ENCODE measurements at regions not wholly inside any gene's neighbourhood (a gene's known extent, or its start where the extent isn't known, plus 50 kb on each side); places are given as distances from the start of the nearest gene placed in this dataset.
"Not testable (repeated sequence)": the region's sequence is repeated elsewhere in the genome, so short reads cannot be mapped to it uniquely, and the experiment has no call there.

GRCh38 chr5:9771079-9771478 lies 140.9 kb upstream of the TAS2R1 start:
- H2AFZ ChIP-seq (ENCODE audit: low read depth, low read length): no peak overlapping the region

DNA sequence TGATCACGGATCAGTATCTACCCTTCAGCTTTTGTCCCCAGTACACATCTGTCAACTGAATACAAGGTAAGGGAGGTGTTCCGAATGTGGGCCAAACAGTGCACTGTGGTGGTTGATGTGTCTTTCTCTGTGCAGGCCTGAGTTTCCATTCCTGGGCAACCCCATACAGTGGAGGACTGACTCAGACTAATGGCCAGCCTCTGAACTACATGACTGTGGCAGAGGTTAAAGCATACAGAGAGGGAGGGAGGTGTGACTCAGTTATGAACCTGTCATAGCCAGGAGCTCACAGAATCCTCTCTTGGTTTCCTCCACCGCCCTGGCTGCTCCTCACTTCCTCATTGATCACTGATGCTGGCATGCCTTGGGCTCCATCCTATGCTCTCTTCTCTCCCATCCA lies 136.4 kb upstream of the TAS2R1 start:
- no peaks in the 10 kb centered on the region for H3K36me3 ChIP-seq (ENCODE audit: insufficient read depth, low read length)
- no peaks in the 10 kb centered on the region for H3K4me1 ChIP-seq (ENCODE audit: insufficient read depth, low read length)
- no peak overlapping the region for H3K4me3 ChIP-seq (ENCODE audit: low read length)
- H3K27me3 ChIP-seq (ENCODE audit: insufficient read depth, low read length): no peaks in the 10 kb centered on the region
- H3K9me3 ChIP-seq (ENCODE audit: low read length): no peaks in the 10 kb centered on the region
- no peak overlapping the region for H2AFZ ChIP-seq (ENCODE audit: low read depth, low read length)

More at GRCh38 chr5:9771079-9771478, 140.9 kb upstream of the TAS2R1 start:
- Histone ChIP-seq H3K4me1 (ENCODE audit: insufficient read depth, low read length) (no peaks in the 10 kb centered on the region), H3K36me3 (ENCODE audit: insufficient read depth, low read length) (no peaks in the 10 kb centered on the region), H3K4me3 (ENCODE audit: low read length) (no peak overlapping the region), H3K27me3 (ENCODE audit: insufficient read depth, low read length) (no peaks in the 10 kb centered on the region), H3K9me3 (ENCODE audit: low read length) (no peaks in the 10 kb centered on the region)

DNA sequence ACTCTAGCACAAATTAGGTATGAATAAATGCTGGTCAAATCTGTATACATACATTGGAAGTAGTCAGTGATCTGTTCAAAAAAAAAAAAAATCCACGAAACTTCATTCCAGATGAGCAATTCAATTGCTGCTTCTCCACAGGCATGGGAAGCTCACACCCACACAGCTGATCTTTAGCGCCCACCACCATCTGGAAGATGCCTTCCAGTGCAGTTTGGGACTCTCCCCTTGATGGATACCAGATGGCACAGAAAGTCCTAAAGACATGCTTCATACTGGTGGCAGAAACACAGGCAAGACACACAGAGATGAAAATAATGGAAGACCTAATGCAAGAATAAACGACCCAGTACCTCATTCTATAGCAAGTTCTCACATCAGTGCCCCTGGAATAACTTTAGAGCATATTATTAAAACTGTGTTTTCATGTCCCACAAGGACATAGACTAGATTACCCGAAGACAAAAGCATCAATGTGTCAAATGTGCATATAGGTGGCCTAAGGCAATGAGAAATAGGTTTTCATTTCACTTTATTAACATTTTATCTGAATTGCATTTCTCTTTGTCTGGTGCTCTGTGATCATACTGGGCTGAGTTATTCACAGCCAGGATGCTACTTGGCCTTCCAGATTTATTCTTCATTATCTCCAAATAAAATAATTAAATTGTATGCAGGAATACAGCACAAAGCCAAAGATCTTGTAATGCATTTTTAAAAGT lies 135.4 kb upstream of the TAS2R1 start:
- no peak overlapping the region for H3K4me3 ChIP-seq (ENCODE audit: low read length)
- no peaks in the 10 kb centered on the region for H3K27me3 ChIP-seq (ENCODE audit: insufficient read depth, low read length)
- no peaks in the 10 kb centered on the region for H3K9me3 ChIP-seq (ENCODE audit: low read length)
- H3K4me1 ChIP-seq (ENCODE audit: insufficient read depth, low read length): no peaks in the 10 kb centered on the region
- no peaks in the 10 kb centered on the region for H3K36me3 ChIP-seq (ENCODE audit: insufficient read depth, low read length)
- no peak overlapping the region for H2AFZ ChIP-seq (ENCODE audit: low read depth, low read length)

DNA sequence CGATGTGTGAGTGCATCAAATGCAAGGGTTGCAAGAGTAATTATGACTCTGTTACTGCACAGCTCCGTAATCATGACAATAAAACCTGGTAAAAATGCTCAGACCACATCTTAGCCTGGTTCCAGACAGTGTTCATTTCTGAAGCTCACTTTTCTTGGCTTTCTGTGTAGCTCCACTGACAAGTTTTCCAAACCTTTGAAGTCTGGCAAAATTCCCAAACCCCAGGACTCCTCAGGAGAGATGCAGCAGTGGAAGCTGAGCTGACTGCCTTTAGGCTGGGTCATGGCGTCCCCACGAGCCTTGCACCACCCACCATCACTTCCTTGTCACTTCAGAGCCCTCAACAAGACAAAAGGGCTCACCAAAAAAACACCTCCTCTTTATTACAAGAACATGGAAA lies 131.6 kb upstream of the TAS2R1 start:
- Histone ChIP-seq H3K4me3 (ENCODE audit: low read length) (no peak overlapping the region), H3K9me3 (ENCODE audit: low read length) (no peaks in the 10 kb centered on the region), H3K36me3 (ENCODE audit: insufficient read depth, low read length) (no peaks in the 10 kb centered on the region), H3K4me1 (ENCODE audit: insufficient read depth, low read length) (no peaks in the 10 kb centered on the region), H2AFZ (ENCODE audit: low read depth, low read length) (no peak overlapping the region), H3K27me3 (ENCODE audit: insufficient read depth, low read length) (no peaks in the 10 kb centered on the region)

DNA sequence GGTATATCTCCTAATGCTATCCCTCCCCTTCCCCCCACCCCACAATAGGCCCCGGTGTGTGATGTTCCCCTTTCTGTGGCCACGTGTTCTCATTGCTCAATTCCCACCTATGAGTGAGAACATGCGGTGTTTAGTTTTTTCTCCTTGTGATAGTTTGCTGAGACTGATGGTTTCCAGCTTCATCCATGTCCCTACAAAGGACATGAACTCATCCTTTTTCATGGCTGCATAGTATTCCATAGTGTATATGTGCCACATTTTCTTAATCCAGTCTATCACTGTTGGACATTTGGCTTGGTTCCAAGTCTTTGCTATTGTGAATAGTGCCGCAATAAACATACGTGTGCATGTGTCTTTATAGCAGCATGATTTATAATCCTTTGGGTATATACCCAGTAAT lies 122.5 kb upstream of the TAS2R1 start:
- H3K4me3 ChIP-seq (ENCODE audit: low read length); H3K9me3 ChIP-seq (ENCODE audit: low read length); H3K4me1 ChIP-seq (ENCODE audit: insufficient read depth, low read length); H3K27me3 ChIP-seq (ENCODE audit: insufficient read depth, low read length); H2AFZ ChIP-seq (ENCODE audit: low read depth, low read length); H3K36me3 ChIP-seq (ENCODE audit: insufficient read depth, low read length): not testable (repeated sequence)

- no peaks in the 10 kb centered on the region for H3K4me1 ChIP-seq (ENCODE audit: insufficient read depth, low read length)
- no peak overlapping the region for H2AFZ ChIP-seq (ENCODE audit: low read depth, low read length)
- H3K36me3 ChIP-seq (ENCODE audit: insufficient read depth, low read length): no peaks in the 10 kb centered on the region
- H3K9me3 ChIP-seq (ENCODE audit: low read length): no peaks in the 10 kb centered on the region
- no peaks in the 10 kb centered on the region for H3K27me3 ChIP-seq (ENCODE audit: insufficient read depth, low read length)
- no peak overlapping the region for H3K4me3 ChIP-seq (ENCODE audit: low read length)
Observed at GRCh38 chr5:9743507-9743906, 113.4 kb upstream of the TAS2R1 start.

DNA sequence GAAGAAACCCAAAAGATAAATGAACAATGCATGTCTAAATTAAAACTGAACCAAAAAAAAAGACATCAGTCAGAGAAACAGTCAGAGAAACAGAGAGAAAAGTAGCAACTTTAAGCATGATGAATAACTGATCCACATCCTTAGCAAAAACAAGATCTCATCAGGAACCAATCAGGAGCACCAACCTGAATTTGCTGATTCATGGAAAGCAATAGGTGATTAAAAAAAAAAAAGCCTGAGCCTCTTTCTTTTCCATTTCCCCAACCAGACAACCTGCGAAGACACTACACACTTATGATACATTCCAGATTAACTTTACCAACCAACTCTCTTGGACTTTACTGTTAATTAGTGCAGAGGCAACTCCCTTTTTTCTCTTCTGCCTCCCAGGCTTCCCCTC lies 112.7 kb upstream of the TAS2R1 start:
- Histone ChIP-seq H2AFZ (ENCODE audit: low read depth, low read length) (no peak overlapping the region), H3K9me3 (ENCODE audit: low read length) (no peaks in the 10 kb centered on the region), H3K4me3 (ENCODE audit: low read length) (no peak overlapping the region), H3K27me3 (ENCODE audit: insufficient read depth, low read length) (no peaks in the 10 kb centered on the region), H3K36me3 (ENCODE audit: insufficient read depth, low read length) (no peaks in the 10 kb centered on the region), H3K4me1 (ENCODE audit: insufficient read depth, low read length) (no peaks in the 10 kb centered on the region)

DNA sequence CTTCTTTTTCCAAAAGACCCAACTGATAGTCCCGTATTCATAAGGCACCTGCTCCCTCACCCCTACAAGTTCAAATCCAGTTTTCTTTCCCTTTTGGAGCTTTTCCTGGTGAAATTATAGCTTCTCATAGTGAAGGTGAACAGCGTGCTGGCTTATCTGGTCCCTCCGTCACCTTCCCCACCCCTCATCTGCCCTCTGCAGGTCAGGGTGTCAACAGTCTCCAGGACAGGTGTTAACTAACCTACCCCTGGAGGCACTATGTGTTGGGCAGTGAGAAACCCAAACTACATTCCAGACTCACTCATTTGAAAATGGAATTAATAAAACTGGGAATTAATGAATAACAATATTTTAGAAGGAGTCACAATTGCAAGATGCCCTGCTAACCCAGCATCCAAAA lies 109.0 kb upstream of the TAS2R1 start:
- Histone ChIP-seq H2AFZ (ENCODE audit: low read depth, low read length) (no peak overlapping the region), H3K27me3 (ENCODE audit: insufficient read depth, low read length) (no peaks in the 10 kb centered on the region), H3K4me3 (ENCODE audit: low read length) (no peak overlapping the region), H3K4me1 (ENCODE audit: insufficient read depth, low read length) (no peaks in the 10 kb centered on the region), H3K36me3 (ENCODE audit: insufficient read depth, low read length) (no peaks in the 10 kb centered on the region), H3K9me3 (ENCODE audit: low read length) (no peaks in the 10 kb centered on the region)

GRCh38 chr5:9737265-9737664 lies 107.1 kb upstream of the TAS2R1 start:
- Histone ChIP-seq H3K36me3 (ENCODE audit: insufficient read depth, low read length) (no peaks in the 10 kb centered on the region), H3K27me3 (ENCODE audit: insufficient read depth, low read length) (no peaks in the 10 kb centered on the region), H2AFZ (ENCODE audit: low read depth, low read length) (no peak overlapping the region), H3K9me3 (ENCODE audit: low read length) (no peaks in the 10 kb centered on the region), H3K4me1 (ENCODE audit: insufficient read depth, low read length) (no peaks in the 10 kb centered on the region), H3K4me3 (ENCODE audit: low read length) (no peak overlapping the region)

DNA sequence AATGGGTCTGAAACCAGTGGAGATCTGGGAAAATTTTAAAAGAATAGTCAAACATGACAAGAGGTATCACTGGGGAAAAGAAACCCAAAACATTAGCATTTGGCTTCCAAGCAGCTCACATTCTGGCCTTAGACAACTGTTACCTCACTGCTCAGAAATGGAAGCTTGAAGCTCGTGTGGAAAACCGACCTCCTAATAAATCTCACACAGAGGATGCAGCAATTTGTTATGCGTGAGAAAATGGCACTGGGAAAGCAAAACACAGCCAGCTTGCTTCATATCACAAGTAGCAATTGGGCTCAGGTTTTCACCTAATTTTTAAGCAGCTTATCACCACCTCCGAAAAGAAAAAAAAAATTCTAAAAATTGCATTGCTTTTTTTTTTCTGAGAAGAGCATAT lies 103.3 kb upstream of the TAS2R1 start:
- H3K4me1 ChIP-seq (ENCODE audit: insufficient read depth, low read length): no peaks in the 10 kb centered on the region
- no peaks in the 10 kb centered on the region for H3K9me3 ChIP-seq (ENCODE audit: low read length)
- no peaks in the 10 kb centered on the region for H3K36me3 ChIP-seq (ENCODE audit: insufficient read depth, low read length)
- H2AFZ ChIP-seq (ENCODE audit: low read depth, low read length): no peak overlapping the region
- no peak overlapping the region for H3K4me3 ChIP-seq (ENCODE audit: low read length)
- H3K27me3 ChIP-seq (ENCODE audit: insufficient read depth, low read length): no peaks in the 10 kb centered on the region

- Histone ChIP-seq H2AFZ (ENCODE audit: low read depth, low read length) (no peak overlapping the region), H3K9me3 (ENCODE audit: low read length) (no peaks in the 10 kb centered on the region), H3K36me3 (ENCODE audit: insufficient read depth, low read length) (no peaks in the 10 kb centered on the region), H3K27me3 (ENCODE audit: insufficient read depth, low read length) (no peaks in the 10 kb centered on the region), H3K4me3 (ENCODE audit: low read length) (no peak overlapping the region), H3K4me1 (ENCODE audit: insufficient read depth, low read length) (no peaks in the 10 kb centered on the region)
Observed at GRCh38 chr5:9731159-9731558, 101.0 kb upstream of the TAS2R1 start.

DNA sequence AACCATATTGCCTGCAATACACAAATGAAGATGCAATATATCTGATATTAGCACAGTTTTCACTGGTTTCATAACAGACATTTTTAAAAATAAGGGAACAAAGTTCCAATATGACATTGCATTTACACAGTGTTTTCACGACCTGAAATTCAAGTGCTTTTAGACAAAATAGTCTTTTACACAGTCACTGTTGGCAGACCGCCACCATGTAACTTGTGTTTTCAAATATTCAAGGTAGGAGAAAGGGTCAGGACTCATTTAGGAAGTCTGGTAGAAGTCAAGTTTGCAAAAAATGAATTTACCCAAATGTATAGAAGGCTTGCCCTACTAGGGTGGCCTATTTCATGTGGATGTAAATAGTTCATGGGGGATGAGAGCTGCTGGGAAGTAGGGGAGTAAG lies 98.1 kb upstream of the TAS2R1 start:
- no peak overlapping the region for H3K4me3 ChIP-seq (ENCODE audit: low read length)
- H3K36me3 ChIP-seq (ENCODE audit: insufficient read depth, low read length): no peaks in the 10 kb centered on the region
- no peaks in the 10 kb centered on the region for H3K4me1 ChIP-seq (ENCODE audit: insufficient read depth, low read length)
- H2AFZ ChIP-seq (ENCODE audit: low read depth, low read length): no peak overlapping the region
- H3K9me3 ChIP-seq (ENCODE audit: low read length): no peaks in the 10 kb centered on the region
- H3K27me3 ChIP-seq (ENCODE audit: insufficient read depth, low read length): no peaks in the 10 kb centered on the region

GRCh38 chr5:9726931-9727330 lies 96.8 kb upstream of the TAS2R1 start:
- H3K9me3 ChIP-seq (ENCODE audit: low read length): no peaks in the 10 kb centered on the region
- no peak overlapping the region for H3K4me3 ChIP-seq (ENCODE audit: low read length)
- no peaks in the 10 kb centered on the region for H3K27me3 ChIP-seq (ENCODE audit: insufficient read depth, low read length)
- H3K36me3 ChIP-seq (ENCODE audit: insufficient read depth, low read length): no peaks in the 10 kb centered on the region
- no peaks in the 10 kb centered on the region for H3K4me1 ChIP-seq (ENCODE audit: insufficient read depth, low read length)
- H2AFZ ChIP-seq (ENCODE audit: low read depth, low read length): no peak overlapping the region

- H3K27me3 ChIP-seq (ENCODE audit: insufficient read depth, low read length); H3K4me1 ChIP-seq (ENCODE audit: insufficient read depth, low read length); H2AFZ ChIP-seq (ENCODE audit: low read depth, low read length); H3K36me3 ChIP-seq (ENCODE audit: insufficient read depth, low read length); H3K4me3 ChIP-seq (ENCODE audit: low read length); H3K9me3 ChIP-seq (ENCODE audit: low read length): not testable (repeated sequence)
Observed at GRCh38 chr5:9725265-9725664, 95.1 kb upstream of the TAS2R1 start.
